WTC11 (cell line): ENCODE measurements at regions not wholly inside any gene's neighbourhood (a gene's known extent, or its start where the extent isn't known, plus 50 kb on each side); places are given as distances from the start of the nearest gene placed in this dataset.

ENCODE experiments used
- ATAC-seq: fragments of 200-7000 bp; cut with Tn5 transposase; 2 replicates; pipeline ENCODE4 v1.10.0; 2021; ENCODE audit warnings: mild to moderate bottlenecking, moderate library complexity
- CTCF ChIA-PET: fragments of 300-600 bp; sonication (Branson Sonifier 250); formaldehyde crosslinking; loops from one replicate; lab custom pipeline; 2021; ENCODE audit warnings: antibody characterized with exemption; lab: Charles Lee
- POLR2A ChIA-PET: fragments of 350-600 bp; sonication (Branson Sonifier 250); formaldehyde crosslinking; loops from one replicate; lab custom pipeline; 2021; ENCODE audit warnings: antibody characterized with exemption; lab: Charles Lee
- DNase-seq: peaks from one replicate; pipeline ENCODE4 v3.0.0; 2021; ENCODE audit warnings: low spot score
- H3K27ac Mint-ChIP-seq: 2 replicates; pipeline ENCODE4 v1.8.0; 2021; ENCODE audit warnings: mixed read lengths
- H3K27me3 Mint-ChIP-seq: 2 replicates; pipeline ENCODE4 v1.8.0; 2021; ENCODE audit warnings: low read depth, mild to moderate bottlenecking, moderate library complexity, mixed read lengths
- H3K36me3 Mint-ChIP-seq: 2 replicates; pipeline ENCODE4 v1.8.0; 2021; ENCODE audit warnings: mixed read lengths
- H3K4me1 Mint-ChIP-seq: 2 replicates; pipeline ENCODE4 v1.8.0; 2022; ENCODE audit warnings: mixed read lengths
- H3K4me3 Mint-ChIP-seq: 2 replicates; pipeline ENCODE4 v1.8.0; 2021; ENCODE audit warnings: mild to moderate bottlenecking, moderate library complexity, mixed read lengths
- H3K9me3 Mint-ChIP-seq: 2 replicates; pipeline ENCODE4 v1.8.0; 2021; ENCODE audit warnings: mixed read lengths
- ATF1 ChIP-seq: sonication (generic); formaldehyde crosslinking; IDR thresholded peaks from 2 replicates; pipeline ENCODE4 v1.8.1; 2023; ENCODE audit warnings: mild to moderate bottlenecking, moderate library complexity, missing genetic modification reagents
- GABPB1 ChIP-seq: sonication (generic); formaldehyde crosslinking; IDR thresholded peaks from 2 replicates; pipeline ENCODE4 v1.8.1; 2023; ENCODE audit warnings: mild to moderate bottlenecking, missing genetic modification reagents
- GRHL2 ChIP-seq: fragments of 250-450 bp; sonication (Bioruptor Pico); IDR thresholded peaks from 2 replicates; pipeline ENCODE4 v1.8.0; 2022; ENCODE audit warnings: mild to moderate bottlenecking, moderate library complexity; ENCODE audit not compliant: insufficient replicate concordance, severe bottlenecking
- HMGA2 ChIP-seq: fragments of 250-450 bp; sonication (Bioruptor Pico); IDR thresholded peaks from 2 replicates; pipeline ENCODE4 v1.4.0; 2021; ENCODE audit warnings: mild to moderate bottlenecking, moderate library complexity
- MYBL2 ChIP-seq: sonication (generic); formaldehyde crosslinking; IDR thresholded peaks from 2 replicates; pipeline ENCODE4 v1.8.1; 2023; ENCODE audit warnings: mild to moderate bottlenecking, moderate library complexity, missing genetic modification reagents
- OVOL2 ChIP-seq: fragments of 250-450 bp; sonication (Bioruptor Pico); IDR thresholded peaks from 2 replicates; pipeline ENCODE4 v1.9.0; 2021; ENCODE audit warnings: mild to moderate bottlenecking, borderline replicate concordance
- RELA ChIP-seq: sonication (generic); formaldehyde crosslinking; IDR thresholded peaks from 2 replicates; pipeline ENCODE4 v1.8.1; 2022; ENCODE audit warnings: missing genetic modification reagents, mild to moderate bottlenecking, borderline replicate concordance
- SMAD3 ChIP-seq: sonication (generic); formaldehyde crosslinking; IDR thresholded peaks from 2 replicates; pipeline ENCODE4 v1.8.0; 2022; ENCODE audit warnings: missing genetic modification reagents, mild to moderate bottlenecking, borderline replicate concordance
- SOX15 ChIP-seq: fragments of 250-450 bp; sonication (Bioruptor Pico); IDR thresholded peaks from 2 replicates; pipeline ENCODE4 v1.9.0; 2021; ENCODE audit warnings: mild to moderate bottlenecking
- TCF7 ChIP-seq: sonication (generic); formaldehyde crosslinking; IDR thresholded peaks from 2 replicates; pipeline ENCODE4 v1.8.0; 2022; ENCODE audit warnings: mild to moderate bottlenecking, low read depth, missing genetic modification reagents, moderate library complexity
- TEAD4 ChIP-seq: sonication (generic); formaldehyde crosslinking; IDR thresholded peaks from 2 replicates; pipeline ENCODE4 v1.8.0; 2022; ENCODE audit warnings: mild to moderate bottlenecking, missing genetic modification reagents
- ZBTB21 ChIP-seq: sonication (generic); formaldehyde crosslinking; IDR thresholded peaks from 2 replicates; pipeline ENCODE4 v1.8.1; 2023; ENCODE audit warnings: mild to moderate bottlenecking, missing genetic modification reagents, borderline replicate concordance
- ZNF396 ChIP-seq: fragments of 250-450 bp; sonication (Bioruptor Pico); IDR thresholded peaks from 2 replicates; pipeline ENCODE4 v1.8.0; 2021; ENCODE audit warnings: mild to moderate bottlenecking, moderate library complexity, borderline replicate concordance
- TF ChIP-seq, protein P1 (sequence below): fragments of 250-450 bp; sonication (Bioruptor Pico); IDR thresholded peaks from 2 replicates; pipeline ENCODE4 v1.9.0; 2021; ENCODE audit warnings: mild to moderate bottlenecking
- TF ChIP-seq, protein P2 (sequence below): sonication (generic); formaldehyde crosslinking; conservative IDR thresholded peaks from 2 replicates; pipeline ENCODE4 v1.8.1; 2022; ENCODE audit warnings: mild to moderate bottlenecking, missing genetic modification reagents
- TF ChIP-seq, protein P3 (sequence below): sonication (generic); formaldehyde crosslinking; IDR thresholded peaks from 2 replicates; pipeline ENCODE4 v1.8.1; 2023; ENCODE audit warnings: mild to moderate bottlenecking, missing genetic modification reagents, moderate library complexity
- TF ChIP-seq, protein P4 (sequence below): sonication (generic); formaldehyde crosslinking; conservative IDR thresholded peaks from 2 replicates; pipeline ENCODE4 v1.8.1; 2023; ENCODE audit warnings: mild to moderate bottlenecking, low read depth, missing genetic modification reagents, moderate library complexity
- TF ChIP-seq, protein P5 (sequence below): sonication (generic); formaldehyde crosslinking; IDR thresholded peaks from 2 replicates; pipeline ENCODE4 v1.8.1; 2022; ENCODE audit warnings: low read depth, mild to moderate bottlenecking, moderate library complexity, missing genetic modification reagents, borderline replicate concordance

DNA sequence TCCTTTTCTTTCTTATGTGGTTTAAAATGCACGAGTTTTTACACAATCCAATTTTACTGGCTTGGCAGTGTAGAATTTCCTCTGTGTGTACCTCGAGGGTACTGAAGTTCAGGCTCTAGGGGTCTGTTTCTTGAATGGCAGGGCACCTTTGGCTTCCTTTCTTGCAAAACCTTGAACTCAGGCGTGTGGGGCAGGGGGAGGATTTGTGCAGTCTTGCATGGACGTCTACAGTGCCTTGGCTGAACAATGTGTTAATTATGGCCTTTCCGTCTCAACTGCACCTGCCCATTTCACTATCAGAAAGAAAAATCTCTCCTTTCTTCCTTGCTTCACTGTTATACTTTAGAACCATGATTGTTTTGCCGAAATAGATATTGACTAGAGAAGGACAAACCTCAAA, 570.9 kb downstream of the INHBA start (continued):
- TF ChIP-seq, protein P1, sequence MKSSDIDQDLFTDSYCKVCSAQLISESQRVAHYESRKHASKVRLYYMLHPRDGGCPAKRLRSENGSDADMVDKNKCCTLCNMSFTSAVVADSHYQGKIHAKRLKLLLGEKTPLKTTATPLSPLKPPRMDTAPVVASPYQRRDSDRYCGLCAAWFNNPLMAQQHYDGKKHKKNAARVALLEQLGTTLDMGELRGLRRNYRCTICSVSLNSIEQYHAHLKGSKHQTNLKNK, result no peak
- TF ChIP-seq TCF7, result no peak
- TF ChIP-seq ZBTB21 (CRISPR knock-in tag), result no peak
- no peak for TF ChIP-seq HMGA2
- TF ChIP-seq, protein P2, sequence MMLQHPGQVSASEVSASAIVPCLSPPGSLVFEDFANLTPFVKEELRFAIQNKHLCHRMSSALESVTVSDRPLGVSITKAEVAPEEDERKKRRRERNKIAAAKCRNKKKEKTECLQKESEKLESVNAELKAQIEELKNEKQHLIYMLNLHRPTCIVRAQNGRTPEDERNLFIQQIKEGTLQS (CRISPR knock-in tag), result no peak
- no peak for TF ChIP-seq ZNF396
- no peak for TF ChIP-seq ATF1 (CRISPR knock-in tag)
- TF ChIP-seq, protein P3, sequence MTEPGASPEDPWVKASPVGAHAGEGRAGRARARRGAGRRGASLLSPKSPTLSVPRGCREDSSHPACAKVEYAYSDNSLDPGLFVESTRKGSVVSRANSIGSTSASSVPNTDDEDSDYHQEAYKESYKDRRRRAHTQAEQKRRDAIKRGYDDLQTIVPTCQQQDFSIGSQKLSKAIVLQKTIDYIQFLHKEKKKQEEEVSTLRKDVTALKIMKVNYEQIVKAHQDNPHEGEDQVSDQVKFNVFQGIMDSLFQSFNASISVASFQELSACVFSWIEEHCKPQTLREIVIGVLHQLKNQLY (CRISPR knock-in tag), result no peak
- TF ChIP-seq, all 79 proteins: peak for 0

DNA sequence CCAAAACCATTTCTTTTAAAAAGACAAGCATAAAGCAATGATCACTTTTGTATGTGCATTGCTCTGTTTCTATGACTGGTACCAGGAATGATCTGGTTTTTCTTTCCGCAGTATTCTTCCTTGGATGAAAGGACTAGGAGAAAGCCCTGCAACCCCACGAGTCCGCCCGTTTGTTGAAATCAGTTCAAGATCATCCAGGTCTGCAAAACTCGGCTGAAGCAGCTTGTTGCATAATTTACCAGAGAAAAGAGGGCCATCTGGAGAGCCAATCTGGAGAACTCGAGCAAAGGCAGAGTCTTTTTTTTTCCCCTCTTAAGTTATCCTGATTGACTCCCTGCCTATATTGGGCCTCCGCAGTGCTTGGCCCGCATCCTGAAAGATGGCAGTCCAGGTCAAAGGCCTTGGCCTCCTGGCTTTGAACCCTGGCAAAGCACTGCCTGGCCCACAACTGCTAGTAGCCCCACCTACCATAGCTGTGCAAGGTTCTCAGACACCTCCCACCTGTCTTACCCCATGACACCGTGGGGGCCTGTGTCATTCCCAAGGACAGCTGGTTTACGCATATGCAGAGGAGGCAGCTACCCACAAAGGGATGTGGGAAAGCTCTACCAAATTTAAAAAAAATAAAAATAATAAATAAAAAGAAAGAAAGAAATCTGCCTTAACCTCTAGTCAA, 572.2 kb downstream of the INHBA start:
- H3K4me1 Mint-ChIP-seq, result peaks cover 30% of the 10 kb centered on the region
- ATAC-seq, result peak; percentile 36; the same call in 1 of the 2 replicates
- CTCF ChIA-PET, result interaction anchor here (1.0 to 1.4 kb wide), 2 partner anchors 24 to 581 kb away, joined by 4 read pairs; no protein-coding TSS in a partner anchor

DNA sequence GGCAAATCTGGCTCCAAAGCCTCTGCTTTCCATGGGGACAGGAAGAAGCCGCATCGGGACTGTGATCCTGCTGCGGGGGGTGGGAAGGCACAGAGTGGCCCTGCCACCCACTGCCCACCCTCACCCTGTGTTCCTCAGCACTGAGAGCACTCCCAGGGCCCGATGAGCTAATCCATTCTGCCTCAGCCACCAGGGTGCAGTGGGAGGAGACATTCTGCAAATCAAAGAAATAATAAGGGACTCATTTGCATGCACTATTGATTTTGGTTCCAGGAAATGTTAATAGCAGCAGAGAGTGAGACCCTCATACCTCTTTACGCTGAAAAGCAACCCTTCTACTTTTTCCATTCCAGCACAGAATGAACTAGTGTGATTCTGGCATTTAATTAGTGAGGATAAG, 572.8 kb downstream of the INHBA start:
- peaks cover 30% of the 10 kb centered on the region for H3K4me1 Mint-ChIP-seq
- H3K9me3 Mint-ChIP-seq, result no peaks in the 10 kb centered on the region
- no peaks in the 10 kb centered on the region for H3K27me3 Mint-ChIP-seq
- ATAC-seq (no peak), DNase-seq (no peak)
- CTCF ChIA-PET, result interaction anchor here (0.9 to 1.4 kb wide), 3 partner anchors 23 to 581 kb away, joined by 3 to 4 read pairs (median 4); no protein-coding TSS in a partner anchor
- POLR2A ChIA-PET, result no interaction called here
- H3K27ac Mint-ChIP-seq, result no peak overlapping the region
- no peaks in the 10 kb centered on the region for H3K36me3 Mint-ChIP-seq
- H3K4me3 Mint-ChIP-seq, result no peak overlapping the region
- TF ChIP-seq SOX15 (CRISPR knock-in tag), result no peak
- no peak for TF ChIP-seq OVOL2 (CRISPR knock-in tag)
- TF ChIP-seq GRHL2 (CRISPR knock-in tag), result no peak
- TF ChIP-seq, protein P4, sequence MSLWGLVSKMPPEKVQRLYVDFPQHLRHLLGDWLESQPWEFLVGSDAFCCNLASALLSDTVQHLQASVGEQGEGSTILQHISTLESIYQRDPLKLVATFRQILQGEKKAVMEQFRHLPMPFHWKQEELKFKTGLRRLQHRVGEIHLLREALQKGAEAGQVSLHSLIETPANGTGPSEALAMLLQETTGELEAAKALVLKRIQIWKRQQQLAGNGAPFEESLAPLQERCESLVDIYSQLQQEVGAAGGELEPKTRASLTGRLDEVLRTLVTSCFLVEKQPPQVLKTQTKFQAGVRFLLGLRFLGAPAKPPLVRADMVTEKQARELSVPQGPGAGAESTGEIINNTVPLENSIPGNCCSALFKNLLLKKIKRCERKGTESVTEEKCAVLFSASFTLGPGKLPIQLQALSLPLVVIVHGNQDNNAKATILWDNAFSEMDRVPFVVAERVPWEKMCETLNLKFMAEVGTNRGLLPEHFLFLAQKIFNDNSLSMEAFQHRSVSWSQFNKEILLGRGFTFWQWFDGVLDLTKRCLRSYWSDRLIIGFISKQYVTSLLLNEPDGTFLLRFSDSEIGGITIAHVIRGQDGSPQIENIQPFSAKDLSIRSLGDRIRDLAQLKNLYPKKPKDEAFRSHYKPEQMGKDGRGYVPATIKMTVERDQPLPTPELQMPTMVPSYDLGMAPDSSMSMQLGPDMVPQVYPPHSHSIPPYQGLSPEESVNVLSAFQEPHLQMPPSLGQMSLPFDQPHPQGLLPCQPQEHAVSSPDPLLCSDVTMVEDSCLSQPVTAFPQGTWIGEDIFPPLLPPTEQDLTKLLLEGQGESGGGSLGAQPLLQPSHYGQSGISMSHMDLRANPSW, result no peak
- no peak for TF ChIP-seq RELA (CRISPR knock-in tag)
- no peak for TF ChIP-seq TEAD4
- no peak for TF ChIP-seq SMAD3 (CRISPR knock-in tag)

More for the DNA sequence above, 572.2 kb downstream of the INHBA start:
- TF ChIP-seq, protein P5, sequence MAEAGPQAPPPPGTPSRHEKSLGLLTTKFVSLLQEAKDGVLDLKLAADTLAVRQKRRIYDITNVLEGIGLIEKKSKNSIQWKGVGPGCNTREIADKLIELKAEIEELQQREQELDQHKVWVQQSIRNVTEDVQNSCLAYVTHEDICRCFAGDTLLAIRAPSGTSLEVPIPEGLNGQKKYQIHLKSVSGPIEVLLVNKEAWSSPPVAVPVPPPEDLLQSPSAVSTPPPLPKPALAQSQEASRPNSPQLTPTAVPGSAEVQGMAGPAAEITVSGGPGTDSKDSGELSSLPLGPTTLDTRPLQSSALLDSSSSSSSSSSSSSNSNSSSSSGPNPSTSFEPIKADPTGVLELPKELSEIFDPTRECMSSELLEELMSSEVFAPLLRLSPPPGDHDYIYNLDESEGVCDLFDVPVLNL (CRISPR knock-in tag), result no peak
- TF ChIP-seq HMGA2 (no peak), GABPB1 (CRISPR knock-in tag) (no peak), MYBL2 (CRISPR knock-in tag) (no peak)
- TF ChIP-seq, protein P2 (CRISPR knock-in tag), result no peak
- Mint-ChIP-seq H3K36me3 (no peaks in the 10 kb centered on the region), H3K9me3 (no peaks in the 10 kb centered on the region), H3K27ac (no peak overlapping the region), H3K4me3 (no peak overlapping the region), H3K27me3 (no peaks in the 10 kb centered on the region)
- POLR2A ChIA-PET, result interaction anchor here (1.0 kb wide), 1 partner anchor 153 kb away, joined by 3 read pairs; no protein-coding TSS in a partner anchor
- no peak for DNase-seq
